GM23248 (cell line): ENCODE measurements at regions not wholly inside any gene's neighbourhood (a gene's known extent, or its start where the extent isn't known, plus 50 kb on each side); places are given as distances from the start of the nearest gene placed in this dataset.

Experiments
- EZH2 ChIP-seq: fragments of 200-600 bp; sonication (generic); IDR thresholded peaks from 2 replicates; pipeline ENCODE4 v1.6.1; 2018; ENCODE audit warnings: antibody characterized with exemption, mild to moderate bottlenecking; ENCODE audit not compliant: insufficient read depth, poor library complexity, severe bottlenecking
- EZH2phosphoT487 ChIP-seq: fragments of 200-600 bp; sonication (generic); IDR thresholded peaks from 2 replicates; pipeline ENCODE4 v1.6.1; 2018; ENCODE audit warnings: antibody characterized with exemption, moderate library complexity, mild to moderate bottlenecking, low read depth; ENCODE audit not compliant: insufficient read depth

GRCh38 chr5:91449083-91449482 is 66.0 kb upstream of the ARRDC3 start:
- TF ChIP-seq EZH2 (no peak), EZH2phosphoT487 (no peak)
